H1 (cell line): ENCODE measurements at regions not wholly inside any gene's neighbourhood (a gene's known extent, or its start where the extent isn't known, plus 50 kb on each side); places are given as distances from the start of the nearest gene placed in this dataset.

Experiments used
- CTCF ChIA-PET: fragments of 300-600 bp; sonication (Branson Sonifier 250); formaldehyde crosslinking; loops from one replicate; lab custom pipeline; 2021; ENCODE audit not compliant: partially characterized antibody; lab: Charles Lee
- POLR2A ChIA-PET: fragments of 300-600 bp; sonication (Branson Sonifier 250); formaldehyde crosslinking; loops from one replicate; lab custom pipeline; 2021; ENCODE audit warnings: inconsistent platforms; ENCODE audit not compliant: partially characterized antibody; lab: Charles Lee
- DNase-seq, 2 experiments: peaks; one replicate each; pipeline versions ENCODE4 v3.0.0 to v3.0.0-alpha.2; 2010 to 2022; ENCODE audit warnings: low spot score in 2 of 2, low read depth in 1 of 2, mixed read lengths in 1 of 2
- FAIRE-seq: peaks from 2 replicates; lab custom pipeline; 2011; peaks lifted over from hg19 to GRCh38; lab: Jason Lieb, UNC
- H2AFZ ChIP-seq: 2 replicates; pipeline ENCODE4 v1.8.1; 2012; ENCODE audit warnings: low read length, inconsistent platforms
- H2AK5ac ChIP-seq: 2 replicates; pipeline ENCODE4 v1.6.1; 2013; ENCODE audit warnings: low read depth, low read length
- H2BK120ac ChIP-seq: replicated peaks from 2 replicates; pipeline ENCODE3; 2013; ENCODE audit warnings: low read depth, low read length, inconsistent platforms
- H2BK12ac ChIP-seq: 2 replicates; pipeline ENCODE4 v1.6.1; 2013; ENCODE audit warnings: low read depth, low read length
- H2BK15ac ChIP-seq: 2 replicates; pipeline ENCODE4 v1.6.1; 2013; ENCODE audit warnings: low read length
- H2BK20ac ChIP-seq: 2 replicates; pipeline ENCODE4 v1.6.1; 2013; ENCODE audit warnings: low read length
- H2BK5ac ChIP-seq: 2 replicates; pipeline ENCODE4 v1.6.1; 2013; ENCODE audit warnings: low read depth, low read length
- H3K14ac ChIP-seq: 2 replicates; pipeline ENCODE4 v1.6.1; 2013; ENCODE audit warnings: inconsistent platforms; ENCODE audit not compliant: insufficient read length
- H3K18ac ChIP-seq: 2 replicates; pipeline ENCODE4 v1.6.1; 2013; ENCODE audit warnings: low read length; ENCODE audit errors: extremely low read depth
- H3K23ac ChIP-seq: 2 replicates; pipeline ENCODE4 v1.6.1; 2013; ENCODE audit warnings: inconsistent platforms; ENCODE audit not compliant: insufficient read length
- H3K23me2 ChIP-seq: 2 replicates; pipeline ENCODE4 v1.6.1; 2013; ENCODE audit warnings: low read depth, low read length
- H3K27ac ChIP-seq: 2 replicates; pipeline ENCODE4 v1.6.1; 2011; ENCODE audit warnings: low read depth, low read length, inconsistent platforms
- H3K27me3 ChIP-seq, 4 experiments: replicated peaks in 1 of 4; 1 replicate in 1 of 4; 2 replicates in 3 of 4; pipeline versions ENCODE4 v1.6.1 to v1.8.1; 2011 to 2013; ENCODE audit warnings: low read length in 3 of 4, mild to moderate bottlenecking in 3 of 4, inconsistent platforms in 2 of 4, mixed read lengths in 2 of 4, moderate library complexity in 1 of 4; ENCODE audit not compliant: control insufficient read depth in 3 of 4, insufficient read depth in 3 of 4; ENCODE audit errors: extremely low read depth in 1 of 4
- H3K36me3 ChIP-seq, 4 experiments: 2 replicates each; pipeline versions ENCODE4 v1.6.1 to v1.8.1; 2011 to 2013; ENCODE audit warnings: mild to moderate bottlenecking in 4 of 4, low read length in 3 of 4, moderate library complexity in 2 of 4, control low read depth in 1 of 4, inconsistent platforms in 1 of 4; ENCODE audit not compliant: insufficient read depth in 4 of 4, control insufficient read depth in 2 of 4
- H3K4ac ChIP-seq: replicated peaks from 2 replicates; pipeline ENCODE3; 2013; ENCODE audit warnings: low read length, low read depth, mixed read lengths, inconsistent platforms; ENCODE audit not compliant: insufficient read length
- H3K4me1 ChIP-seq, 4 experiments: replicated peaks in 1 of 4; 1 replicate in 1 of 4; 2 replicates in 3 of 4; pipeline versions ENCODE4 v1.6.1 to v1.8.1; 2011 to 2013; ENCODE audit warnings: low read length in 3 of 4, inconsistent platforms in 2 of 4, mixed read lengths in 1 of 4; ENCODE audit not compliant: insufficient read depth in 4 of 4, control insufficient read depth in 3 of 4
- H3K4me2 ChIP-seq, 2 experiments: 2 replicates each; pipeline versions ENCODE4 v1.6.1 to v1.8.1; 2011 to 2013; ENCODE audit warnings: low read depth in 2 of 2, low read length in 2 of 2, control low read depth in 1 of 2, inconsistent platforms in 1 of 2, mild to moderate bottlenecking in 1 of 2; ENCODE audit not compliant: insufficient read depth in 1 of 2
- H3K4me3 ChIP-seq, 4 experiments: fragments of 200-600, 300-600 bp in 1 of 4; sonication (generic), shearing (Covaris generic), sonication (Bioruptor Twin) in 1 of 4; 2 replicates each; pipeline versions ENCODE4 v1.5.1 to v1.8.1; 2011 to 2016; ENCODE audit warnings: low read length in 4 of 4, low read depth in 3 of 4, control low read depth in 2 of 4, inconsistent platforms in 2 of 4, mild to moderate bottlenecking in 2 of 4, mixed read lengths in 1 of 4, moderate library complexity in 1 of 4; ENCODE audit not compliant: insufficient read depth in 2 of 4; ENCODE audit errors: extremely low read depth in 1 of 4
- H3K56ac ChIP-seq: replicated peaks from 2 replicates; pipeline ENCODE3; 2013; ENCODE audit warnings: low read depth, mild to moderate bottlenecking, mixed read lengths, low read length, inconsistent platforms; ENCODE audit not compliant: insufficient read length
- H3K79me1 ChIP-seq: 2 replicates; pipeline ENCODE4 v1.6.1; 2013; ENCODE audit warnings: low read depth, low read length, control low read depth
- H3K79me2 ChIP-seq, 2 experiments: 2 replicates each; pipeline versions ENCODE4 v1.6.1 to v1.8.1; 2012 to 2013; ENCODE audit warnings: low read length in 2 of 2, mild to moderate bottlenecking in 2 of 2, inconsistent platforms in 1 of 2; ENCODE audit not compliant: insufficient read depth in 2 of 2, control insufficient read depth in 1 of 2
- H3K9ac ChIP-seq, 4 experiments: replicated peaks in 1 of 4; 1 replicate in 1 of 4; 2 replicates in 3 of 4; pipeline versions ENCODE4 v1.6.1 to v1.8.1; 2011 to 2013; ENCODE audit warnings: low read depth in 3 of 4, low read length in 3 of 4, control low read depth in 2 of 4, mild to moderate bottlenecking in 2 of 4, moderate library complexity in 2 of 4, inconsistent platforms in 1 of 4; ENCODE audit errors: extremely low read depth in 1 of 4
- H3K9me3 ChIP-seq, 2 experiments: 2 replicates each; pipeline versions ENCODE4 v1.6.1 to v1.8.1; 2012 to 2013; ENCODE audit warnings: mild to moderate bottlenecking in 2 of 2, moderate library complexity in 2 of 2, control low read depth in 1 of 2, inconsistent platforms in 1 of 2, low read depth in 1 of 2, low read length in 1 of 2, mixed read lengths in 1 of 2; ENCODE audit not compliant: insufficient read depth in 2 of 2
- H4K20me1 ChIP-seq, 2 experiments: replicated peaks in 1 of 2; 2 replicates each; pipeline versions ENCODE3 to v1.8.1; 2011 to 2013; ENCODE audit warnings: inconsistent platforms in 2 of 2, low read length in 2 of 2, mild to moderate bottlenecking in 1 of 2; ENCODE audit not compliant: insufficient read depth in 2 of 2, control insufficient read depth in 1 of 2
- H4K5ac ChIP-seq: 2 replicates; pipeline ENCODE4 v1.6.1; 2013; ENCODE audit warnings: low read length, low read depth, mixed read lengths, inconsistent platforms; ENCODE audit not compliant: insufficient read length
- H4K8ac ChIP-seq: 2 replicates; pipeline ENCODE4 v1.8.0; 2013; ENCODE audit warnings: mild to moderate bottlenecking, moderate library complexity, low read length, inconsistent platforms; ENCODE audit not compliant: insufficient read depth; ENCODE audit errors: extremely low read depth
- H4K91ac ChIP-seq: replicated peaks from 2 replicates; pipeline ENCODE3; 2013; ENCODE audit warnings: low read length, mixed read lengths, inconsistent platforms; ENCODE audit not compliant: insufficient read length
- HDAC6 ChIP-seq: IDR thresholded peaks from one replicate; pipeline ENCODE4 v1.7.1; 2012; ENCODE audit warnings: low read depth, mild to moderate bottlenecking, inconsistent platforms, low read length, moderate library complexity
- KDM1A ChIP-seq: fragments of 200-600, 300-600 bp; sonication (generic); IDR thresholded peaks from 2 replicates; pipeline ENCODE4 v1.7.1; 2016; ENCODE audit warnings: mild to moderate bottlenecking, low read length, borderline replicate concordance
- SP4 ChIP-seq: IDR thresholded peaks from 2 replicates; pipeline ENCODE4 v1.6.1; 2012; ENCODE audit warnings: low read length, inconsistent platforms
- TAF7 ChIP-seq: optimal IDR thresholded peaks from 2 replicates; pipeline ENCODE3; 2011; ENCODE audit warnings: low read depth, mild to moderate bottlenecking, inconsistent platforms, low read length, moderate library complexity, borderline replicate concordance
- WGBS, 2 experiments: shearing (Covaris generic) in 1 of 2; methylation state at CpG; one replicate each; pipeline versions ENCODE4 v1.1.6 to v1.1.7; 2013 to 2015; ENCODE audit warnings: low lambda C conversion rate in 2 of 2, mixed read lengths in 2 of 2, inconsistent platforms in 1 of 2, low coverage in 1 of 2, missing lambda C conversion rate in 1 of 2; ENCODE audit not compliant: insufficient replicate concordance in 2 of 2, insufficient coverage in 1 of 2, insufficient read length in 1 of 2; ENCODE audit errors: extremely low coverage in 1 of 2, missing lambda C conversion rate in 1 of 2; 5-methylcytosine and 5-hydroxymethylcytosine counted together

GRCh38 chr1:199843861-199844260 is 183.6 kb upstream of the NR5A2 start:
- Histone ChIP-seq H3K79me1 (no peaks in the 10 kb centered on the region), H2BK5ac (no peak overlapping the region), H3K14ac (no peak overlapping the region), H4K8ac (no peak overlapping the region), H3K27ac (no peak overlapping the region), H3K18ac (no peak overlapping the region), H2BK15ac (no peak overlapping the region), H3K36me3 (no peaks in the 10 kb centered on the region), H2BK120ac (no peak overlapping the region), H2BK20ac (no peak overlapping the region), H3K4me1 (no peaks in the 10 kb centered on the region), H3K9ac (no peak overlapping the region), H2BK12ac (no peak overlapping the region), H3K27me3 (no peaks in the 10 kb centered on the region), H3K9me3 (no peaks in the 10 kb centered on the region), H4K5ac (no peak overlapping the region), H4K20me1 (no peaks in the 10 kb centered on the region), H3K4me3 (no peak overlapping the region), H3K23ac (no peak overlapping the region), H2AFZ (no peak overlapping the region), H3K4ac (no peak overlapping the region), H3K23me2 (no peaks in the 10 kb centered on the region), H4K91ac (no peak overlapping the region), H3K4me2 (no peak overlapping the region), H3K56ac (no peak overlapping the region), H2AK5ac (no peak overlapping the region), H3K79me2 (no peaks in the 10 kb centered on the region)
- ChIA-PET POLR2A (no interaction called here), CTCF (interaction anchor here (0.9 kb wide), 1 partner anchor 80 kb away, joined by 3 read pairs; no protein-coding TSS in a partner anchor)
- DNase-seq (no peak), FAIRE-seq (no peak)
- 79% methylated on average over 2 of the region's 2 CpGs; no CpG with 5 or more reads in 1 of the 2 experiments for WGBS, 2 experiments
- TF ChIP-seq TAF7, result no peak
- TF ChIP-seq SP4, result no peak
- no peak for TF ChIP-seq HDAC6
- TF ChIP-seq KDM1A, result no peak
